Activated CD4-positive, alpha-beta T cell treated with anti-CD3 and anti-CD28 coated beads, Interleukin-2, Interleukin-6, amounts not matched to agents 100 ng/mL and 50 ng/mL, durations not matched to agents 16 hours and 8 hours (primary cell): ENCODE measurements at regions not wholly inside any gene's neighbourhood (a gene's known extent, or its start where the extent isn't known, plus 50 kb on each side); places are given as distances from the start of the nearest gene placed in this dataset.

Source experiments
- DNase-seq: peaks from one replicate; pipeline ENCODE4 v3.0.0-alpha.2; 2020

GRCh38 chr11:119934866-119935265 is 203.0 kb downstream of the TRIM29 start:
- no peak for DNase-seq

- no peak for DNase-seq
These were observed 203.6 kb downstream of the TRIM29 start for GRCh38 chr11:119934267-119934666.

DNA sequence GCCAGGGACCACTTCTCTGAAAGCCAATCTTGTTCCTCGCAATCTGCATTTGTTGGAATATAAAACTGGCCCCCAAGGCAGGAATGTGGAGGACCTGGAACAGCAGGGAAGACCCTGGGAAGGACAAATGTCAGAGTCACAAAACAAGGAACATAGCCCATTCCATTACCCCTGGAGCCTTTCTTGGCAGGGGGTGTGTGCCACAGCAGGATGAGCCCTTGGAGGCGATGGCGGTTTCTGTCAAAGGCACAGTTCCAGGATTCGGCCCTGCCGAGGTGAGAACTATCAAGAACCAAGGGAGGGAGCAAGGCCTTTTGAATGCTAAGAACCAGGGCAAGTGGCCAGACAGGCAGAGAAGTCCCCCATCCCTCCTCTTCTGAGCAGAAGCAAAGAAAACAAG is 204.3 kb downstream of the TRIM29 start:
- no peak for DNase-seq

GRCh38 chr11:119932828-119933562 is 204.0 kb upstream of the NECTIN1 start:
- no peak for DNase-seq

GRCh38 chr11:119928047-119928446 is 199.0 kb upstream of the NECTIN1 start:
- DNase-seq: no peak

- DNase-seq: no peak
These were observed 195.0 kb upstream of the NECTIN1 start for GRCh38 chr11:119924017-119924416.

DNA sequence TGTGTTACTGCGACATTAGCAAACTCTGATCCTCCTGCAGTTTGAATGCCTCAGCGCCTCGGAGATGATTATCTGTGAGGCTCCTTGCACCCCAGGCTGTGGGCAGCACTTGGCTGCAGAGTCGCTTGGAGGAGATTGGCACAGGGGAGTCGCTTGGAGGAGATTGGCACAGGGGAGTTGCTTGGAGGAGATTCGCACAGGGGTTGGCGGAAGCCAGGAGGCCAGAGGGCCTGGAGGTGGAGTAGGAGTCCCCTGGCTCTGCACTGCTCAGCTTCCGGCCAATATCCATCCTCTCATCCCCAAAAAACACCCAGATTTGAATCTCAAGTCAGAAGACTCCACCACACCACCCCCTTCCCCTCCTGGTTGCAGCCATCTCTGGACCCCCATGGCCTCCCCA is 192.6 kb upstream of the NECTIN1 start:
- no peak for DNase-seq

DNA sequence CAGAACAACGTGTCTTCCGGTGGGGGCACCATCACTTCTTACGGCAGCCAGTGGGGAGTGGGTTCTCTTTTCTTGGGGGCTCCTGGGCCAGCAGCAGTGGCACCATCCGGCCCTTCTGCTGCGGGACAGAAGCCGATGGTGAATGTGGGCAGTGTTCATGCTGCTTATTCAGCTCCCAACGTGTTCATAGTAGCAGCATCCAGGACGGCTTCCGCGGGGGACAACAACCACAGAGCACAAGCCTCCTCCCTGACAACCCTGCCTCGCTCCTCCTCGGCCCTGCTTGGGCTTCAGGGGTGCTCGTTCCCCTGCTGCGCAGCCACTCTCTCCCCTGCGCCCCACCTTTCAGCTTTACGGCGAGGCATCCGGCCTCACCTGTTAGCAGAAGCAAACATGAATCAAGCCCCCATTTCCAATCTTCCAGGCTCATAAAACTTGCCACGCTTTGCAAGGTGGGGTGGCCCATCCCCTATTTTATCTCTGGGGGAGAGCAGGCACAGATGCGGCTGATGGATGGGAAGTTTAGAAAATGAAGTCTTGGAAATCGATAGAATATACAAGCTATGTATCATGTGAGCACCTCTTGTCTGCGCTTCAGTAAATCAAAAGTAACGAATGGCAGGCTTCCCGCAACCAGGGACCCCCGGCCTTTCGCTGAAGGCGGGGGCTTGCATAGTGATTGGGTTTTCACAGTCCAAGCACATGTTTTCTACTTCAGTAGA is 191.8 kb upstream of the NECTIN1 start:
- no peak for DNase-seq

GRCh38 chr11:119919656-119920055 is 190.7 kb upstream of the NECTIN1 start:
- DNase-seq: no peak

DNA sequence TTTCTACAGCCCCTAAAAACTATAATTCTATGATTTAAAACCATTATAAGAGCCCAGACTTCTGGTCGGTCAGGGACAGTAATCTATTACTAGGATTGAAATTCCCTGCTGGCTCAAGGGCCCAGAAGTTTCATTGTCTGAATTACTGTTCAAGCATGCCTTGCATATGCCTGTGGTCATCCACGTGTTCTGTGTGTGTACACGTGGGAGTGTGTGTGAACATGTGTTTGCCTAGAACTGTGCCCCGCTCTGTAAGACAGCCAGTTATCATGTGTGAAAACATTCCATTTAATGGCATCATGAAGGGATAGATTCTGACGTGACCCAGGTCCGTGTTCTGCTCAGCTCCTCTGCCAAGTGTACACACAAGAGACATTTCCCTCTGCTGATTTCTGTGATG is 189.3 kb upstream of the NECTIN1 start:
- no peak for DNase-seq

- DNase-seq: no peak
These were observed 187.6 kb upstream of the NECTIN1 start for GRCh38 chr11:119916568-119916967.

DNA sequence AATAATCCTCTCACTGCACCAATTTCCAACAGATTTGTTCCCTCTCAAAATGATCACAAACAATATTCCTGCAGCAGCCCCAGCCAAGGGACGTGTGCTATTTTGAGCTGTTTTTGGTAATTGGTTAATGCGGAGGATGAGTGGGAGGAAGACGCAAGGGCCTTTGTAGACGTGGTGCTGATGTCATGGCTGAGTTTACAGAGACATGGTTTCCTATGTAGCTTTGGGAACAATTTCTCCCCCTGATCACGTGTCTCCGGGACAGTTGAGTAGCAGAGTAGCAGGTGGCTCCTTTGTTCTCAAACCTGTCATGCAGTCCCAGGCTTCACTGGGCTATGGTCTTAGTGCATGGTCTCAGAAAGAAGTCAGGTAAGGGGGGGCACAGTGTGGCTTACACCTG is 183.2 kb upstream of the NECTIN1 start:
- DNase-seq: no peak

DNA sequence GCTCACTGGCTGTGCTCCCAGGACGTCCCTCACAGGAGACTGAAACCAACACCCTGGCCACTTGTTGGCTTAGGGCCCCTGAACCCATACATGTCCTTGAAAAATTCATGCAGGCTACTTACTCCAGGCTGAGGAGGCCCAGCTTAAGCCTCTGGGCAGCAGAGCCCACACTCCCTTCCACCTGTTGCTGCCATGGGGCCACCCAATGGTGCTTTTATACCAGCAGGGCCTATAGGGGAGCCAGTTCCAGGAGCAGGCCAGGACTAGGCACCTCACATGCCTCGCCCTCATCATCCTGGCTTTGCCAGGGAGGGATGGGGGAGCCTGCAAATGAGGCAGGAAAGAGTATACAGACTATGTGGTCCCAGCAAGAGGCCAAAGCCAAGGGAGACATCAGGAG is 181.7 kb upstream of the NECTIN1 start:
- no peak for DNase-seq

- no peak for DNase-seq
These were observed 181.1 kb upstream of the NECTIN1 start for GRCh38 chr11:119910051-119910450.

DNA sequence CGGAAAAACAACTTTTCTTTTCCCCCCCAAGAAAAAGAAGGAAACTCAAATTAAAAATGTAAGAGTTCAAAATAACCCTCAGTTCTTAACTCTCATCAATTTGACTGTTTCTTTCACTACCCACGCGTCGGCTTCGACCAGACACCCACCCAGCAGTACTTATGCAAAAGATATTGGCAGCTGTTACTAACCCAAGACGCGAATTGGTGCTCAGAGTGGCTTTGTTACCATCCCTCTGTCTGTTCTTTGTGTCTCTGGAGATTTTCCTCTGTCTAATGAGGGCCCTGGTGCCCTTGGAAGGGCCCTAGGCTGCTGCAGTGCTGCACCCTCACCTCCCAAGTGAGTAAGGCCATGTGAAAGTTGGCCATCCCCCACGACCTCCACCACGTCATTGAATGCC is 180.5 kb upstream of the NECTIN1 start:
- no peak for DNase-seq

DNA sequence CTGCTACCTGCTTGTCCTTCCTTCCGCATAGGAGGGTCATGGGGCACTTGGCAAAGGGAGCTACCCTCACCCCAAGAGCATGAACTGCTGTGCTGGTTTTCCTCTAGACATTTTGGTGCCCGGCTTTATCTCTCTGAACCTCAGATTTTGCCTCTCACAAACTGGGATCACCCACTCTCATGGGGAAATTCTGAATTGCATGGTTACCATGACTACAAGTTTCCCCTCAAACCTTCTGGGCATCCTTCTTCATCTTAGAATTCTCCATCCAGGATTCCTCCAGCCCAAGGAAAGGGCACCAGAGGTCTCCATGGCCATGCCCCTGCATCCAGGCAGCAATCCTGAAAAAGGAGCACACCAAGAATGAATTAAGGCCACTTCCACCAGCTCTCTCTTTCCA is 180.1 kb upstream of the NECTIN1 start:
- no peak for DNase-seq

DNA sequence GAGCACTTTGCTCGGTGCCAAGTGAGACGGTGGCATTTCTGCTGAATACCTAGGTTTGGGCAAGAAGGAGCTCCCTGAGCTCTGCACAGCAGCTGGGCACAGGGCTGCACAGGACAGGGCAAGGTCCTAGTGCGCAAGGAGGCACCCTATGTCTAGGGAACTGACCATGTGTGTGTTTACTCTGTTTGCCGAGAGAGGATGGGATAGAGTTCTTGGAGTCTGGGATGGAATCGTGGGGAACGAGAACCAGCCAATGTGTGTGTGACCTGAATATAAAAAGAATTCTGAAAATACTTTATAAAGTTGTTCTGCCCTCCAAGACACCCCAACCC is 179.5 kb upstream of the NECTIN1 start:
- DNase-seq: no peak

- no peak for DNase-seq
These were observed 179.0 kb upstream of the NECTIN1 start for GRCh38 chr11:119907878-119908572.

GRCh38 chr11:119907122-119907851 is 178.3 kb upstream of the NECTIN1 start:
- no peak for DNase-seq

DNA sequence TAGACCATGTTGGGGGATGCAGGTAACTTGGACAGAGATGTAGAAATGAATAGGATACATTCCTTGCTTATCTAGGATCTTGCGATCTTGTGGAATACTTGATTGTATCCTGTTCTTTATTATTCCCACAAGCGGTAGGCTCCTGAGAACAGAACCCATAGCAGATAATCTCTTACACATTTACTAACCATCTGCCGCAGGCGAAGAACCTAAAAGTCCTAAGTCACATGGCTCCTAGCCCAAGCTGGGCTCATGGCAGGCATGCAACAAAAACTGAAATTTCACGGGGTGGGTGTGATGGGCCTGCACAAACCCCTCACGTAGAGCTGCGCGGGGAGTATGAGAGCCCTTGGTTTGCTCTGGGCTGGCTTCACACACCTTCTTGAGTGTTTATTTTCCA is 177.4 kb upstream of the NECTIN1 start:
- DNase-seq: no peak

- no peak for DNase-seq
These were observed 176.2 kb upstream of the NECTIN1 start for GRCh38 chr11:119905162-119905561.

DNA sequence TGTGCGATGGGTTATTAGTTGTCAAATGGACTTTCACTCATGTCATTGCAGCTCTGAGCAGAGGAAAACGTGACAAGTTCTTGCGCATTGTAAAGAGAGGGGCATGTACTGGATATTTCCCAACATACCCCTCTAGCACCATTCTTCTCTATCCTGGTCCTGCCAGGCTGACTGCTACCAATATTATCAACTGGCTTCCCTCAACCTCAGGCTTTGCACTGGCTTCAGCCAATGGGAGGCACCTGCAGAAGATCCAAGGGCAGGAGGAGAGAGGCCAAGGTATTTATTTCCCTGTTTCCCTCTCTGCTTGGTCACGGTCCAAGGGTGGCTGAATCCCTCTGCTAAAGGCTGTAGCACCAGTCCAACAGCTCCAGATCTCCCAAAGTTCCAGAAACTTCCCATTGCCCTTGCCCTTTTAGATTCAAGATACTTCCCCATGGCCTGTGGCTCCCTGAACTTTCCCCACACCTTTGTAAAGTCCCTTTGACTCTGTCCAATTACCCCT is 175.6 kb upstream of the NECTIN1 start:
- no peak for DNase-seq

GRCh38 chr11:119903821-119904220 is 174.8 kb upstream of the NECTIN1 start:
- DNase-seq: no peak
